Spleen (tissue), 11 donors: ENCODE measurements at regions not wholly inside any gene's neighbourhood (a gene's known extent, or its start where the extent isn't known, plus 50 kb on each side); places are given as distances from the start of the nearest gene placed in this dataset.

ENCODE experiments used
- DNase-seq: peaks from one replicate; pipeline ENCODE4 v3.0.0-alpha.2; 2020
- H3K27ac ChIP-seq, 8 donors: fragments of 200-600 bp; sonication (generic) in 7 of 8; 1 replicate in 4 of 8; 2 replicates in 4 of 8; pipeline versions ENCODE4 v1.5.0 to v1.8.0; 2016 to 2021; ENCODE audit warnings: inconsistent platforms in 4 of 8, mild to moderate bottlenecking in 4 of 8, moderate library complexity in 1 of 8
- H3K27me3 ChIP-seq, 7 donors: fragments of 200-600 bp; sonication (generic) in 6 of 7; replicated peaks in 1 of 7; 1 replicate in 4 of 7; 2 replicates in 3 of 7; pipeline versions ENCODE4 v1.5.0 to v1.8.0; 2016 to 2021; ENCODE audit warnings: inconsistent platforms in 3 of 7, mild to moderate bottlenecking in 1 of 7
- H3K36me3 ChIP-seq, 6 donors: fragments of 200-600 bp; sonication (generic) in 5 of 6; 1 replicate in 4 of 6; 2 replicates in 2 of 6; pipeline versions ENCODE4 v1.5.0 to v1.8.0; 2016 to 2021; ENCODE audit warnings: inconsistent platforms in 2 of 6
- H3K4me1 ChIP-seq, 6 donors: fragments of 200-600 bp; sonication (generic) in 5 of 6; 1 replicate in 3 of 6; 2 replicates in 3 of 6; pipeline versions ENCODE4 v1.5.0 to v1.8.0; 2016 to 2021; ENCODE audit warnings: inconsistent platforms in 3 of 6
- H3K4me3 ChIP-seq, 8 donors: fragments of 200-600 bp; sonication (generic) in 7 of 8; 1 replicate in 4 of 8; 2 replicates in 4 of 8; pipeline versions ENCODE4 v1.5.0 to v1.8.0; 2016 to 2021; ENCODE audit warnings: inconsistent platforms in 4 of 8, mild to moderate bottlenecking in 4 of 8, moderate library complexity in 2 of 8
- H3K9me3 ChIP-seq, 8 donors: fragments of 200-600 bp; sonication (generic) in 7 of 8; 1 replicate in 4 of 8; 2 replicates in 4 of 8; pipeline versions ENCODE4 v1.5.0 to v1.8.0; 2016 to 2021; ENCODE audit warnings: inconsistent platforms in 4 of 8
- CTCF ChIP-seq, 11 experiments: fragments of 200-600 bp in 7 of 11; fragments of 450-650 bp in 4 of 11; sonication (generic) in 4 of 11; IDR thresholded peaks in 8 of 11; conservative IDR thresholded peaks in 3 of 11; 1 replicate in 7 of 11; 2 replicates in 4 of 11; pipeline versions ENCODE4 v1.4.0 to v1.8.0; 2016 to 2021; ENCODE audit warnings: antibody characterized with exemption in 11 of 11, inconsistent platforms in 4 of 11, mild to moderate bottlenecking in 1 of 11
- POLR2A ChIP-seq, 3 donors: fragments of 450-650 bp; IDR thresholded peaks; one replicate each; pipeline ENCODE4 v1.5.1; 2017; ENCODE audit warnings: antibody characterized with exemption in 3 of 3, mild to moderate bottlenecking in 1 of 3
- POLR2AphosphoS5 ChIP-seq, 3 donors: sonication (generic); formaldehyde crosslinking; IDR thresholded peaks; one replicate each; pipeline ENCODE4 v1.5.1; 2017; ENCODE audit warnings: antibody characterized with exemption in 3 of 3
- WGBS, 5 donors: extraction: QIAGEN DNeasy Blood & Tissue Kit in 3 of 5; methylation state at CpG; one replicate each; pipeline versions ENCODE4 v1.1.5 to v1.1.7; 2013 to 2018; 5-methylcytosine and 5-hydroxymethylcytosine counted together
- intact Hi-C: fragments of 100-400 bp; cut with DNase I; formaldehyde crosslinking; loops from one replicate; pipeline ENCODE4 v1.15.0; 2023; ENCODE audit warnings: low total_unique reads
- donor health status: healthy with polysubstance abuse.
- donor health status: DM: no; HTN: no; CAD: no; lungs with moderate emphysema.
- donor health status: DM: no; HTN: no; CAD: no.
- donor health status: Bipolar disorder and iron deficiency.
- donor health status: healthy.
- donor health status: DM: no; HTN: no; CAD: no.
- donor health status: DM: yes; HTN: yes; CAD: no.

GRCh38 chr5:40381676-40382363 is 297.9 kb upstream of the PTGER4 start:
- Histone ChIP-seq H3K9me3 (no peaks in the 10 kb centered on the region), H3K27ac (peak overlapping the region in 1 of 8 donors; percentile 23), H3K4me1 (peaks cover 13 to 65% (median 46%) of the 10 kb centered on the region in 6 donors), H3K27me3 (no peaks in the 10 kb centered on the region), H3K36me3 (no peaks in the 10 kb centered on the region), H3K4me3 (no peak overlapping the region)
- no peak for TF ChIP-seq CTCF (IDR thresholded peaks at IDR 0.05 in 8 of 11, conservative IDR thresholded peaks at IDR 0.05 in 3 of 11)
- no peak for TF ChIP-seq POLR2A (IDR thresholded peaks at IDR 0.05)
- TF ChIP-seq POLR2AphosphoS5 (IDR thresholded peaks at IDR 0.05): no peak
- no peak for DNase-seq
- WGBS, 5 donors: 91 to 93% (median 91%) methylated on average over 4 of the region's 4 CpGs
- intact Hi-C loops: no loop called here

DNA sequence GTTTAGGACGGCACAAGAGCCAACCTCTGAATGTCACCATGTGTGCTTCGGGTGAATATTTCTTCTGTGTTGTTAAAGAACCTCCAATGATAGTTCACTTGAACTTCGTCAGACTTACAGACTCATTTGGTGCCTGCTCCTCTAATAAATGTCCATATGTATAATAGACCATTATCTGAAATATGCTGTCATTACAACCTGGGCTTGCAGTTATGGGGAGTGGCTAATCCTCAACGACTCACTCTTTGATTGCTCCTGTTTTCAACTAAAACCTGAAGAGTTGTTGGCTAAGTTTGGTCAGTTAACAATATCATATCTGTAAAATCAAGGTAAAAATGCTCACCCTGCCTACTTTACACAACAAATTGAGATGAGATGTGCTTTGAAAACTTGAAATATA is 298.7 kb upstream of the PTGER4 start:
- intact Hi-C loops: no loop called here
- WGBS, 5 donors: 86 to 97% (median 91%) methylated on average over 4 of the region's 4 CpGs
- Histone ChIP-seq H3K4me1 (peaks cover 10 to 65% (median 43%) of the 10 kb centered on the region in 6 donors), H3K9me3 (no peaks in the 10 kb centered on the region), H3K36me3 (no peaks in the 10 kb centered on the region), H3K4me3 (no peak overlapping the region), H3K27me3 (no peaks in the 10 kb centered on the region), H3K27ac (no peak overlapping the region)
- DNase-seq: no peak
- no peak for TF ChIP-seq POLR2A (IDR thresholded peaks at IDR 0.05)
- TF ChIP-seq POLR2AphosphoS5 (IDR thresholded peaks at IDR 0.05): no peak
- no peak for TF ChIP-seq CTCF (IDR thresholded peaks at IDR 0.05 in 8 of 11, conservative IDR thresholded peaks at IDR 0.05 in 3 of 11)

GRCh38 chr5:40378396-40379177 is 301.1 kb upstream of the PTGER4 start:
- WGBS, 5 donors: 34 to 50% (median 43%) methylated on average over 6 of the region's 6 CpGs
- no peak for TF ChIP-seq POLR2AphosphoS5 (IDR thresholded peaks at IDR 0.05)
- TF ChIP-seq CTCF (IDR thresholded peaks at IDR 0.05 in 8 of 11, conservative IDR thresholded peaks at IDR 0.05 in 3 of 11): no peak
- no peak for DNase-seq
- Histone ChIP-seq H3K4me3 (no peak overlapping the region), H3K4me1 (peaks cover 0 to 51% (median 22%) of the 10 kb centered on the region in 6 donors), H3K36me3 (no peaks in the 10 kb centered on the region), H3K27me3 (no peaks in the 10 kb centered on the region), H3K27ac (peak overlapping the region in 6 of 8 donors; percentile 28 to 64 (median 48)), H3K9me3 (no peaks in the 10 kb centered on the region)
- intact Hi-C loops: no loop called here

DNA sequence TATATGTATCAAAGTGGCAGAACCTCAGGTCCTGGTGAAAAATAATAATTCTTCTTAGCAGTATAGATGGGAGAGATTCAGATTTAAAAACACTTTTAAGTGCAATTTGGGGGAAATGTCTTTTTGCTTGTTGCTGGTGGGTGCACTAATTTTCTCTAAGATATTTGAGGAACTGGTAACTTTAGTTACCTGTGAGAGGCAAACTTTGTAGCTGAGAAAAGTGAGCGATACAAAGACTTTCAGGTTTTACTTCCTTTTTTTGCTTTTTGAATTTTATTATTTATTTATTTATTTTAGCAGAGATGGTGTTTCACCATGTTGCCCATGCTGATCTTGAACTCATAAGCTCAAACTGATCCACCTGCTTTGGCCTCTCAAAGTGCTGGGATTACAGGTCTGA is 303.1 kb upstream of the PTGER4 start:
- DNase-seq: no peak
- H3K36me3 ChIP-seq: no peaks in the 10 kb centered on the region
- H3K27ac ChIP-seq: no peak overlapping the region
- no peaks in the 10 kb centered on the region for H3K9me3 ChIP-seq
- TF ChIP-seq POLR2AphosphoS5 (IDR thresholded peaks at IDR 0.05): no peak
- no peak for TF ChIP-seq POLR2A (IDR thresholded peaks at IDR 0.05)
- intact Hi-C loops: no loop called here
- H3K4me3 ChIP-seq: no peak overlapping the region
- no peaks in the 10 kb centered on the region for H3K27me3 ChIP-seq
- 47 to 72% (median 53%) methylated on average over 1 of the region's 1 CpG for WGBS, 5 donors
- peaks cover 0 to 42% (median 20%) of the 10 kb centered on the region in 6 donors for H3K4me1 ChIP-seq
